GM12878 (cell line): ENCODE measurements at regions not wholly inside any gene's neighbourhood (a gene's known extent, or its start where the extent isn't known, plus 50 kb on each side); places are given as distances from the start of the nearest gene placed in this dataset.

Source experiments
- ATAC-seq: fragments of 200-7000 bp; cut with Tn5 transposase; 3 replicates; pipeline ENCODE4 v1.9.1; 2020; ENCODE audit warnings: mild to moderate bottlenecking, moderate library complexity
- BruUV-seq: library from RNA; stranded (reverse); fragments of 400-500 nt; replicated peaks from 2 replicates; lab custom pipeline; 2021; lab: Mats Ljungman, UMichigan
- CTCF ChIA-PET: fragments of 300-600 bp; sonication (Branson Sonifier 250); formaldehyde crosslinking; extraction: SDS; loops from one replicate; lab custom pipeline; 2021; ENCODE audit warnings: inconsistent platforms; lab: Yijun Ruan, JAX
- POLR2A ChIA-PET: fragments of 350-600 bp; formaldehyde crosslinking; extraction: SDS; loops from one replicate; lab custom pipeline; 2021; ENCODE audit warnings: inconsistent platforms; lab: Charles Lee
- RAD21 ChIA-PET: fragments of 300-600 bp; sonication (Branson Sonifier 250); formaldehyde crosslinking; loops from one replicate; lab custom pipeline; 2023; ENCODE audit warnings: antibody characterized with exemption; ENCODE audit not compliant: unreplicated experiment; lab: Charles Lee
- SMC1A ChIA-PET: fragments of 300-600 bp; sonication (Branson Sonifier 250); formaldehyde crosslinking; loops from one replicate; lab custom pipeline; 2023; ENCODE audit not compliant: unreplicated experiment, uncharacterized antibody; lab: Charles Lee
- DNase-seq: peaks from one replicate; pipeline ENCODE4 v3.0.0-alpha.2; 2011; ENCODE audit warnings: low read depth, low spot score
- FAIRE-seq: peaks from 3 replicates; lab custom pipeline; 2011; peaks lifted over from hg19 to GRCh38; lab: Jason Lieb, UNC
- H2AFZ ChIP-seq: 2 replicates; pipeline ENCODE4 v1.6.0; 2011; ENCODE audit warnings: low read depth, low read length, control low read depth; ENCODE audit not compliant: control insufficient read depth
- H3K27ac ChIP-seq: 2 replicates; pipeline ENCODE4 v1.5.1; 2011; ENCODE audit warnings: control low read depth; ENCODE audit not compliant: control insufficient read depth, insufficient read depth
- H3K27me3 ChIP-seq, 2 experiments: replicated peaks in 1 of 2; 2 replicates each; pipeline versions ENCODE4 v1.6.0 to v1.6.1; 2011; ENCODE audit warnings: low read length in 1 of 2; ENCODE audit not compliant: control insufficient read depth in 2 of 2, insufficient read depth in 2 of 2
- H3K36me3 ChIP-seq, 2 experiments: 2 replicates each; pipeline ENCODE4 v1.5.1; 2011; ENCODE audit warnings: low read length in 1 of 2; ENCODE audit not compliant: control insufficient read depth in 2 of 2, insufficient read depth in 2 of 2
- H3K4me1 ChIP-seq: 2 replicates; pipeline ENCODE4 v1.6.1; 2011; ENCODE audit warnings: mild to moderate bottlenecking, low read length, moderate library complexity, mixed read lengths; ENCODE audit not compliant: control insufficient read depth, insufficient read depth
- H3K4me2 ChIP-seq: 2 replicates; pipeline ENCODE4 v1.6.0; 2011; ENCODE audit warnings: control low read depth; ENCODE audit not compliant: control insufficient read depth, insufficient read depth
- H3K4me3 ChIP-seq: fragments of 200-600 bp; sonication (generic); 2 replicates; pipeline ENCODE4 v1.5.1; 2016
- H3K79me2 ChIP-seq: 2 replicates; pipeline ENCODE4 v1.6.0; 2011; ENCODE audit warnings: low read length; ENCODE audit not compliant: control insufficient read depth, insufficient read depth
- H3K9ac ChIP-seq: 2 replicates; pipeline ENCODE4 v1.8.0; 2011; ENCODE audit warnings: low read length, control low read depth, mixed read lengths; ENCODE audit not compliant: control insufficient read depth, insufficient read depth
- H3K9me3 ChIP-seq: replicated peaks from 3 replicates; pipeline ENCODE4 v1.5.1; 2011; ENCODE audit warnings: mild to moderate bottlenecking, low read length; ENCODE audit not compliant: control insufficient read depth, insufficient read depth
- H4K20me1 ChIP-seq: 2 replicates; pipeline ENCODE4 v1.6.0; 2011; ENCODE audit not compliant: control insufficient read depth, insufficient read depth
- RAD21 ChIP-seq: IDR thresholded peaks from 2 replicates; pipeline ENCODE4 v1.6.1; 2011; ENCODE audit warnings: mild to moderate bottlenecking, low read depth, low read length, moderate library complexity; ENCODE audit not compliant: insufficient read depth
- SMC3 ChIP-seq: IDR thresholded peaks from 2 replicates; pipeline ENCODE4 v1.6.1; 2011; ENCODE audit warnings: low read length, improper control_type of control experiment, borderline replicate concordance
- WGBS: methylation state at CpG from one replicate; pipeline ENCODE4 v1.1.6; 2016; ENCODE audit warnings: low lambda C conversion rate; ENCODE audit not compliant: insufficient replicate concordance, insufficient coverage; ENCODE audit errors: missing lambda C conversion rate; 5-methylcytosine and 5-hydroxymethylcytosine counted together
- in situ Hi-C: fragments of 300-500 bp; cut with MboI; formaldehyde crosslinking; loops from 9 replicates; pipeline ENCODE4 v1.14.3; 2018; ENCODE audit warnings: mixed read lengths
- intact Hi-C: fragments of 100-400 bp; cut with micrococcal nuclease; formaldehyde crosslinking; loops from one replicate; pipeline ENCODE4 v1.14.2; 2022; ENCODE audit not compliant: unreplicated experiment
- TF ChIP-seq, protein P1 (sequence below): fragments of 450-650 bp; IDR thresholded peaks from 2 replicates; pipeline ENCODE4 v1.6.1; 2017; ENCODE audit warnings: borderline replicate concordance
- TF ChIP-seq, protein P2 (sequence below), 3 experiments: IDR thresholded peaks in 2 of 3; conservative IDR thresholded peaks in 1 of 3; 2 replicates each; pipeline ENCODE4 v1.5.1; 2011; ENCODE audit warnings: low read depth in 3 of 3, low read length in 3 of 3, mild to moderate bottlenecking in 3 of 3, control low read depth in 2 of 3, moderate library complexity in 2 of 3, inconsistent platforms in 1 of 3, mixed read lengths in 1 of 3; ENCODE audit not compliant: control insufficient read depth in 2 of 3, insufficient read depth in 1 of 3; ENCODE audit errors: extremely low read depth in 1 of 3

DNA sequence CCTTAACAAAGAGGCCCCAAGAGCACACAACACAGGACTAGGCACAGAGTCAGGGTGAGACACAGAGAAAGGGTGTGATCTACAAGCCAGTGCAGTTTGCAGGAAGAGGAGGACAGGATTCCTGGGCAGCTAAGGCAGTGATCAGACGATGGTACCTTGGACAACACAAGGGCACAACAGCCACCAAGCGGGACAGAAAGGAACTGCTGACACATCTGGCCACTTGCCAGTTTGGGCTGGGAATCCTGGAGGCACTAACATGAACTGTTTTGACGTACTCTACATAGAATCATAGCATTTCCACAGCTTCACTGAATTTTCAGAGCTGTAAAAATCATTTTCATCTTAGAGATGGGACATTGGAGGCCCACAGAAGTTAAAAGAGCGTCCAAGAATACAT, 221.5 kb upstream of the SLC35G4 start:
- Histone ChIP-seq H3K4me3 (no peak overlapping the region), H3K27me3 (peaks cover 0 to 5% of the 10 kb centered on the region in 2 experiments; a peak in 2 of 4 replicates), H4K20me1 (no peaks in the 10 kb centered on the region; the same call in 1 of the 2 replicates), H3K4me2 (no peak overlapping the region), H3K9ac (no peak overlapping the region), H3K79me2 (no peaks in the 10 kb centered on the region), H3K36me3 (no peaks in the 10 kb centered on the region), H3K27ac (no peak overlapping the region), H2AFZ (no peak overlapping the region), H3K4me1 (no peaks in the 10 kb centered on the region), H3K9me3 (no peaks in the 10 kb centered on the region)
- peak; percentile 72 for ATAC-seq
- in situ Hi-C loops (no loop called here), intact Hi-C loops (no loop called here)
- CTCF ChIA-PET, result no interaction called here
- BruUV-seq, result no TSS peak
- FAIRE-seq, result no peak
- SMC1A ChIA-PET, result no interaction called here
- RAD21 ChIA-PET, result no interaction called here
- DNase-seq, result no peak
- POLR2A ChIA-PET, result no interaction called here
- TF ChIP-seq, protein P1, sequence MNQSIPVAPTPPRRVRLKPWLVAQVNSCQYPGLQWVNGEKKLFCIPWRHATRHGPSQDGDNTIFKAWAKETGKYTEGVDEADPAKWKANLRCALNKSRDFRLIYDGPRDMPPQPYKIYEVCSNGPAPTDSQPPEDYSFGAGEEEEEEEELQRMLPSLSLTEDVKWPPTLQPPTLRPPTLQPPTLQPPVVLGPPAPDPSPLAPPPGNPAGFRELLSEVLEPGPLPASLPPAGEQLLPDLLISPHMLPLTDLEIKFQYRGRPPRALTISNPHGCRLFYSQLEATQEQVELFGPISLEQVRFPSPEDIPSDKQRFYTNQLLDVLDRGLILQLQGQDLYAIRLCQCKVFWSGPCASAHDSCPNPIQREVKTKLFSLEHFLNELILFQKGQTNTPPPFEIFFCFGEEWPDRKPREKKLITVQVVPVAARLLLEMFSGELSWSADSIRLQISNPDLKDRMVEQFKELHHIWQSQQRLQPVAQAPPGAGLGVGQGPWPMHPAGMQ, result no peak
- TF ChIP-seq SMC3, result peak; percentile 15; the same call in 1 of the 2 replicates
- TF ChIP-seq RAD21, result peak; percentile 49
- TF ChIP-seq, protein P2, sequence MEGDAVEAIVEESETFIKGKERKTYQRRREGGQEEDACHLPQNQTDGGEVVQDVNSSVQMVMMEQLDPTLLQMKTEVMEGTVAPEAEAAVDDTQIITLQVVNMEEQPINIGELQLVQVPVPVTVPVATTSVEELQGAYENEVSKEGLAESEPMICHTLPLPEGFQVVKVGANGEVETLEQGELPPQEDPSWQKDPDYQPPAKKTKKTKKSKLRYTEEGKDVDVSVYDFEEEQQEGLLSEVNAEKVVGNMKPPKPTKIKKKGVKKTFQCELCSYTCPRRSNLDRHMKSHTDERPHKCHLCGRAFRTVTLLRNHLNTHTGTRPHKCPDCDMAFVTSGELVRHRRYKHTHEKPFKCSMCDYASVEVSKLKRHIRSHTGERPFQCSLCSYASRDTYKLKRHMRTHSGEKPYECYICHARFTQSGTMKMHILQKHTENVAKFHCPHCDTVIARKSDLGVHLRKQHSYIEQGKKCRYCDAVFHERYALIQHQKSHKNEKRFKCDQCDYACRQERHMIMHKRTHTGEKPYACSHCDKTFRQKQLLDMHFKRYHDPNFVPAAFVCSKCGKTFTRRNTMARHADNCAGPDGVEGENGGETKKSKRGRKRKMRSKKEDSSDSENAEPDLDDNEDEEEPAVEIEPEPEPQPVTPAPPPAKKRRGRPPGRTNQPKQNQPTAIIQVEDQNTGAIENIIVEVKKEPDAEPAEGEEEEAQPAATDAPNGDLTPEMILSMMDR (IDR thresholded peaks at IDR 0.05 in 2 of 3, conservative IDR thresholded peaks at IDR 0.05 in 1 of 3; ENCODE audit: control insufficient read depth in 2 of 3, extremely low read depth in 1 of 3, insufficient read depth in 1 of 3, low read depth in 3 of 3, low read length in 3 of 3), result peak; percentile 42 to 47 (median 45); a peak in 3 of 6 replicates
- 2% methylated on average over 4 of the region's 4 CpGs for WGBS
